DMS 273 (cell line): ENCODE measurements at regions not wholly inside any gene's neighbourhood (a gene's known extent, or its start where the extent isn't known, plus 50 kb on each side); places are given as distances from the start of the nearest gene placed in this dataset.

ENCODE experiments used
- DNase-seq: peaks from one replicate; lab custom pipeline; 2025; ENCODE audit not compliant: unreplicated experiment; lab: John Stamatoyannopoulos, UW

DNA sequence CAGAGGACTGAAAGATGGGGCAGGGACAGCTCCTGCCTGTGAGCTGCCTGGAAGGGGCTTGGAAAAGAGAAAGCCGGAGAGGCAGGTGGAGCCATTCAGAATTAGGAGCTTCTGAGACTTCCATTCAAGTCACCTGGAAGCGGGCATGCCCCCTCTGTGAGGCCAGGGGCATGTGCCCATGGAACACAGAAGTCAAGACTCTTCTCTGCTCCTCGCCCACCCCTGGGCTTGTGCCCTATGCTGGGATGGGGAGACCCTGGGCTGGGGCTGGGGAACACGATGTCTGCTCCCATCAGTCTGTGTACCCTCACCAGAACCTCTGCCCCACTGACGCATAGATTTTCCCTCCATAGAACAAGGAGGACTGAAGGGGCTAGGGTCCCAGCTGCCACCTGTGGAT, 372.0 kb downstream of the SHANK2 start:
- DNase-seq, result no peak

- no peak for DNase-seq
Measured at GRCh38 chr11:70881948-70882715, 370.2 kb downstream of the SHANK2 start.

- no peak for DNase-seq
Measured at GRCh38 chr11:70882716-70883085, 369.7 kb downstream of the SHANK2 start.

GRCh38 chr11:70883323-70883940, 368.9 kb downstream of the SHANK2 start:
- DNase-seq, result no peak

DNA sequence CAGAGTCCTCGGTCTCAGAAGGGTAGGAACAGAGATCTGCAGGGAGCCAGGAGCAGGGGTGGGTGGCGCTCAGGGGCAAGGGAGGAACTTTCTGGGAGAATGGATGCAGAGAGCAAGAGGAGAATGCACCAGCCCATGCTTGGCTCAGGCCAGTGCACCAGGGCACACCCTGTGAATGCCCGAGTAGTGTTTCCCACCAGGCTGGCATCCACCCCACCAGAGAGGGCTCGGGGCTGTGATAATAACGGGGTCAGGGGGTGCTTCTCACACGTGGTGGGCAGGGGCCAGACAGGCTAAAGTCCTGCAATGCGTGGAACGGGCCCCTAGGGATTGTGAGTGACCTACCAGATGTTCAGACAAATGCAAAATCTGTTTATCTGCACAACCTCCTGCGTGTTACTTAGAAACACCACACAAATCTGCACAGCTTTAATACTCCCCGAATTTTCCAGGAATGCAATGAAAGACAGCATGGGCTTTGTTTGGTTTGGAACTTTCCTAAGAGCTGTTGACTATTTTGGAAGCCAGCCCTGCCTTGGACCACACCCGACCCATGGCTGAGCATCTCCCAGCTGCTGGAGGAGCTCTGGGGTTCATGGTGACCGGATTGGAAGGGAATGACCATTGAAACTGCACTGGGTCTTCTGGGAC, 368.3 kb downstream of the SHANK2 start:
- no peak for DNase-seq

DNA sequence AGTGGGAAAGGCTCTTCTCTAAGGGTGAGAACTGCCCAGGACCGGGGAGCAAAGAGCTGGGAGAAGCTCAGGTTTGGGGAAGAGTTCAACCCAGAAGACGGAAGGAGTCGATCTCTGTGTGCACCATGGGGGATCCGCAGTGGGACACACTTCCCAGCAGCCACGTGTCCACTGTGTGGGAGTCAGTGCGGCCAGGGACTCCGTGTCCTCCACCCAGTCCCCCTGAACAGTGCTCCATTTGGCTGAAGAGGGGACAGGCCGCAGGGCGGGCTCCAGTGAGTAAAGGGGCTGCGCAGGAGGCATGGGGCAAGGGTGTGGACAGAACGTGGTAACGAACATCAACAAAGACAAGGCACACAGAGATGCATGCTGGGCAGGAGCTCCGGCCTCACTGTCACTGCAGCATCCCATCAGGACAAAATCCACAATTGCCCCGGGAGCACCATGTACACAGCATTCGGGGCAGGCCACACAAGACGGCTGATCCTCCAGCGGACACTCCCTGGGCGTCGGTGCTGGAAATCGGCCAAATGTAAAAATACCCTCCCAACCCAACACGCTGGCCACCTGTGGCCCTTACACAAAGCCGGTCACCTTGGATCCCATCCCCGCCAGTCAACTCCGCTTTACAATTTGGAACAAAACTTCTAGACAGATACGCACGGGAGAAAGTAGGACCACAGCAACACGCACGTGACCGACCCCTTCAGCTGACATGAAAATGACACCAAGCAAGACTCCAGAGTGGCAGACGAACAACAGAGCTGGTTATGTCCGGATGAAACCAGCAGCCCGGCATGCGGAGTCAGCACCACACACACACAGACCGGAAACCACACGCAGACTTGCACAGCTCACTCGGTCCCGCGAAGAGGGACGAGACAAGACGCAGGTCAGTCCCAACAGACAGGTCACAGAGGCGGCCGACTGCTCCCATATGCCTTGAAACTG, 366.8 kb downstream of the SHANK2 start:
- DNase-seq, result no peak

DNA sequence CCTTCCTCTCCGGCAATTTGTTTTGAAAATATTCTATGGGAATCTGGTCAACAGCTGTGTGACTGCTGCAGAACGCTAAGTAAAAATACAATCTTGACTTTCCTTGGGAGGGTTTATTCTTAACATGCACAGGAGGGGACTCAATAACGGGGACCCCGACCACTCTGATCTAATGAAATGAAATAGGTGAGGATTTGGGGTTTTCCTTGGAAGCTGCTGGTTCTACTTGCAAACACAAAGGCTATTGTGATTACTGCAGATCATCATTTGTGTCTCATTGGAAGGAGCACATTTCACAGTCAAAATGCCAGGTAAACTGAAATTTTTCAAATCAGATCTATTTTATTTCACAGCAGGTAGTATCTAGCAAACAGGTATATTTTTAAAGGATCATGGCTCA, 366.1 kb downstream of the SHANK2 start:
- DNase-seq, result no peak

DNA sequence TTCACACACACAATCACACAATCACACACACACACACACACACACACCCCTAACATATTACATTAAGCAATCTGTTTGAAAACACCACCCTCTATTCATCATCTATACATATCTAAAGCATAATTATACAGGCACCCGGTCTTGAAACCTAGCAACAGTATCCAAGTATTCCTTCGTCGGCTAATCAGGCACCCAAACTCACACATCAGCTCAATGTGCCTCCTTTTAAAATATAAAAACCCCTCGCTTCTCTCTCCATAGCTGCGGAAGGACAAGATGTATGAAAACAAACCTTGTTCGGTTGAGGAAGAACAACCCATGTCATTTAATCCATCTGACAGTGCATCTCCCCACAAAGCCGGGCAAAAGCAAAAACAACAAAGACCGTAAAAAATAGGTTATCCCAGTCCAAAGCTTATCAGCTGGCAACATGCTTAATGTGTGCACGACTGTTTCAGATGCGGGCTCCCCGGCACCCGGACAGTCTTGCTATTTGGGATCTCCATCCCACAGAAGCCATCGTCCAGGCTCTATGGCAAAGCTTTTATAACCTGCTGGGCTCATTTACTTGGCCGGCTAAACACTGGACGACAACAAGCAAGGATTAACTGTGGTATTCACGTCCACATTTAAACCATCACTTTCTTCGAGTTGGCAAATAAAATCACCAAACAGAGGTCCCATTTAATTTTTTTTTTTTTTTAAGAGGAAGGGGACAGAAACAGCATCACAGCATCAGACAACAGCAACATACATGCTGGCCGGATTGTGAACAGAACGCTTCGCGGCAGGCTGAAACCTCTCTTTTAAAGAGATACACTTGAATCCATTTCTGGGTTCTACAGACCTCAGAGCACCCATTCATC, 365.5 kb downstream of the SHANK2 start:
- DNase-seq, result no peak

DNA sequence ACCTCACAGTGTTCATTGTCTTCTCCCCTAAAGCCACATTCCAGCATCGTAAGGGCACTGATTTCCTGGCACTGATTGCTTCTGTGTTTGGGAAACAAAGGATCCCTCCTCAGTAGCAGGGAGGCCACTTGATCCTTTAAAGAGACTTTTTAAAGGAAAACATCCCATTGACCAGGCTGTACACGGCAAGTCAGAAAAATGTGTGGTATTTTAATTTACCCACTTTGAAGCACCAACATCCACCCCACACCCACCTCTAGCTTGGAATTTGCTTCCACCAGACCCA, 364.9 kb downstream of the SHANK2 start:
- DNase-seq, result no peak

GRCh38 chr11:70888061-70888460, 364.3 kb downstream of the SHANK2 start:
- DNase-seq, result no peak

DNA sequence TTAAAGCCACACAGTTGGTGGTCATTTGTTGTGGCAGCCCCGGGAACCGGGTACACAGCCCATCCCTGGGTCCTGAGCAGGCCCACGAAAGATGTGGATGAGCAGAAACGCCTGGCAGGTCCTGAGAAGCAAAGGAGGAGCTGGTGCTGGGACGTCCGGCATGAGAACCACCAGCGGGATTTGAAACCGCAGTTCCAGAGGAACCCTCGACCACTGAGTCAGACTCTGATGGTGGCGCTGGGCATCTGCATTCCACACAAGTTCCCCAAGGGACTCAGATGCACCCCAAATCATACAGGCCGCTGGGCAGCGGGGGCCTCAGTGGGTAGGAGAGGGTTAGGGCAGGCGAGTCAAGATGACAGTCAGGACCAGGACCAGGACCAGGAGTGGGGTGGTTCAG, 363.0 kb downstream of the SHANK2 start:
- no peak for DNase-seq

DNA sequence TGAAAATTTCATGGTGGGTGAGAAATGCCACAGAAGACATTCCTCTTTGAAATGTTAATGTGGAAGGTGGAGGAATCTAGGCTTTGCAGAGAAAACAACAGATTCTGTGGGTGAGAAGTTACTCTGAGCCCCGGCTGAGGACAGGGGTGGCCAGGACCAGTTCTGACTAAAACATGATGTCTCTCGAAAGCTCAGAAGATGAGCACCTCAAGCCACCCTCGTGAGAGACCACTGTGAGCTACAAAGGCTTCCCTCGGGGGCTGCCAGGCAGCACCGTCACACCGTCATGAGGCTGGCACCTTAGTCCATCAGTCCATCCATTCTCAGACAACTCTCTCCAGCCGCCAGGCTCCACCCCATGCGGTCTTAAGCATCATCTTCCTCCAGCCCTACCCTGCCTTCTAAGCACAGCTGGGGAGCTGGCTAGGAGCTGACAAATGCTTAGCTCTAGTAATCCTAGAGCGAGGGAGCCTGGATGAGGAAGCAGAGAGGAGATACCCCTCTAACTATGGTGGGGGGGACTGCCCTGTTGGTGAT, 360.5 kb downstream of the SHANK2 start:
- no peak for DNase-seq

- DNase-seq, result no peak
Measured at GRCh38 chr11:70892889-70893288, 359.5 kb downstream of the SHANK2 start.

DNA sequence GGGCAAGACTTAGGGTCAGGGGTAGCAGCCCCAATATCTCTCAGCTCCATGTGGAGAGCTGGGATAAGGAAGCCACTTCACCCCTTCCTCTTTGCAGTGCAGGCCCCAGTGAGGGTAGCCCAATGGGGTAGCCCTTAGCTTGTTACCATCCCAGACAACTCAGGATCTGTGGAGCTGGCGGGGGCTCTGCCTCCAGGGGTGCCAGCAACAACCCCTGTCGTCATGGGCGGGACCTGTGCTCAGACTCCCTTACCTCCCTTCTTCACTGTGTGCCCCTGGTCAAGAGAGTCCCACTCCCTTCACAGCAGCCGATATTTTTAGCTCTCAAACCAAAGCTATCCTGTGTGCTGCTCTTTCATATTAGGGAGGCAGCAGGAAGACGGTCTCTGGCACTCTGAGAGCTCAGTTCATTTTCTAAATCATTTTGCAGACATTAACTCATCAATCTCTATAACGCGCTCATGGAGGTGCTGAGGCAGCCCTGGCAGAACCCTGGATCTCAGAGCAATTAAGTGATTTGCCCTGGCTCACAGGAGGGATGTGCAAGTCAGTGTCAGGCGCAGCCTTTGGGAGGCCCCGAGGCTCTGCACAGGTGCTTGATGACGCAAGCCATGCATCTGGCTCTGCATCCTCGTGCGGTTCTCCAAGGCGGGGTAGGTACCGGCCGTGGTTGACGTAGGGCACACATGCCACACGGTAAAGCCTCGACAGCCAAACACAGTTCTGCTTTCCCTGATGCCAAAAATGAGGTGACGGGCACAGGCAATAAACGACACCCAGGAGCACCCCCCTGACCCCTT, 357.6 kb downstream of the SHANK2 start:
- DNase-seq, result no peak

DNA sequence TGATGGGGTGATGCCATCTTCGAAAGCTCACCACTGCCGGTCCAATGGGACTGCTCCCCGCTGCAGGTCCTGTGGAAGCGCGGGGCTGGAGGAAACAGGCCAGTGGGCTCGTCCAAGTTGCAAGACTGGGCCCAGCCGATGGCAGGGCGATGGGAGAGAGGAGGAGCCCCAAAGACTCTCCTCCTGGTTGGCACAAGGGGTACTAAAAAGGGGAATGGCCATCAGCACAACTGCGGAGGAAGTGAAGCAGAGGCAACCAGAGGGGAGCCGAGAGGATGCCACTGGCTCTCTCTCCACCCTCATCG, 357.1 kb downstream of the SHANK2 start:
- DNase-seq, result no peak

- DNase-seq, result no peak
Measured at GRCh38 chr11:70897429-70897828, 354.9 kb downstream of the SHANK2 start.

DNA sequence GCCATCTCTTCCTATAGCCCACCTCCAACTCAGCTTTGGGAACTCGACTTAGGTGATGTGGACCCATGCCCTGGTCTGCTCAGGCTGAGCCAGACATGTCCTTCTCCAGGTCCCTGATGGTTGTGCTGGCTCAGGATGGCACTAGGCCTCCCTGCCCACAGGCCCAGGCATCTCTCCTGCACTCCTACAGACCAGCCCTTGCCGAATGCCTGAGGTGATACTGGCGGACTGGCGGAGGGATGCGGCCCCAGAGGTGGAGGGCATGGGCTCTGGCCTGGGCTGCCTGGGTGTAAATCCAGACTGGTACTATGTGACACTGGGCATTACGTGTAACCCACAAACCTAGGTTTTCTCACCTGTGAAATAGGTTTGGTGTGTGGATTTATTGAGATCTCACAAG, 352.8 kb downstream of the SHANK2 start:
- no peak for DNase-seq

DNA sequence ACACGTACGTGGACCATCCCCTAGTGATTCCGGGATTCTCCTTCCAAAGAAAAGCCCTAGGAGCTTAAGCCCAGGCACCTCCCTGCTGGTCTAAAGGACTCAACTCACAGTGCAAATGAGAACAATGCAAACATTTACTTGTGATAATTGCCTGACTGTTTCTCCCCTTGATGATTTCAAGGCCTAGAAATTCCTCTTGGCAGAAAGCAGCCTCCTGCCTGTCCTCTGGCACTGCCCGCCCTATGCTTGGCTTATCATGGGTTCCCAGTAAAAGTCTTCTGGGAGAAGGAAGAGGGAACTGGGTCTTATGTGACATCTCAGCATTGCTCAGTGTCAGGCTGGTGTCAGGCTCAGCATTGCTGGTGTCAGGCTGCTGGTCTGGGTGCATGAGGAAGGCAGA, 351.8 kb downstream of the SHANK2 start:
- no peak for DNase-seq

DNA sequence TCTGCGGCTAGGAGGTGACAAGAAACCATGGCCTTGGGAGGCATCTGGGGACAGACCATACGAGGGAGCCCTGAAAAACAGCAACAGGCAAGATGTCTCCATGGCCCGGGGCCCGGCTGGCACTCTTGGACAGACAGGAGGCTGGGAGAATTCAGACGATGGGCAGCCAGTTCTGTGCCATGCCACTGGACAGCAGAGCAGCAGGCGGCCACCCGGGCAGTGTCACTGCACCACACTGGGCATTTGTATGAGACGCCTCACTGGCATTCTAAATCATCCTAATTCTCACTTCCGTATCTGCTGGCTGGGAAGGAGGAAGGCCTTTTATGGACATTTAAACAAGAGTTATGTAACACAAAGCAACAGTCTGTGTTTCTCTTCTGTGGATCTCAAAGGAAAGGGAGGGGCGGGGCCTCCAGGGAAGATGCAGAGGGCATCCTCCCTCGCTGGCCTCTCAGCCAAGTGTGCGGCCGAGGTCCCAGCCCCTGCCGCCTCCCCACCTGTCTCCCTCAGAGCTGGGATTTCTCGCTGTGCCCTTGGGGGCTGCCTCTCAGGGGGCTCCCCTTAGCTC, 350.3 kb downstream of the SHANK2 start:
- no peak for DNase-seq
